ENCODE measurements at regions not wholly inside any gene's neighbourhood (a gene's known extent, or its start where the extent isn't known, plus 50 kb on each side); places are given as distances from the start of the nearest gene placed in this dataset.
"Not testable (repeated sequence)": the region's sequence is repeated elsewhere in the genome, so short reads cannot be mapped to it uniquely, and the experiment has no call there.

- CTCF ChIA-PET, result no interaction called here
- H3K9me3 ChIP-seq, result no peaks in the 10 kb centered on the region
- no peak for ATAC-seq (replicated peaks in 1 of 4)
- no peak overlapping the region for H3K4me3 ChIP-seq (ENCODE audit: control insufficient read depth in 1 of 2, extremely low read depth in 1 of 2, low read length in 1 of 2)
- H3K4me1 ChIP-seq (ENCODE audit: control insufficient read depth in 1 of 2, extremely low read depth in 1 of 2, insufficient read depth in 2 of 2, low read length in 2 of 2), result no peaks in the 10 kb centered on the region
- Mint-ChIP-seq H3K27me3 (no peaks in the 10 kb centered on the region), H3K36me3 (no peaks in the 10 kb centered on the region), H3K9me3 (peaks cover 0 to 4% (median 3%) of the 10 kb centered on the region in 3 donors), H3K27ac (no peak overlapping the region), H3K4me3 (no peak overlapping the region), H3K4me1 (no peaks in the 10 kb centered on the region)
- no peak for DNase-seq
- no peaks in the 10 kb centered on the region for H3K36me3 ChIP-seq (ENCODE audit: control insufficient read depth in 2 of 2, extremely low read depth in 1 of 2, insufficient read depth in 1 of 2, low read length in 1 of 2)
- H3K27ac ChIP-seq (ENCODE audit: low read length), result no peak overlapping the region
- WGBS (ENCODE audit: insufficient coverage), result no CpG with 5 or more reads among the region's 1 CpG
- POLR2A ChIA-PET, result no interaction called here
- no peaks in the 10 kb centered on the region for H3K27me3 ChIP-seq (replicated peaks in 1 of 2; ENCODE audit: control insufficient read depth in 2 of 2, extremely low read depth in 1 of 2, insufficient read depth in 2 of 2, low read length in 1 of 2)
Measured at GRCh38 chr2:185984670-185985069, 246.1 kb downstream of the FSIP2 start.

DNA sequence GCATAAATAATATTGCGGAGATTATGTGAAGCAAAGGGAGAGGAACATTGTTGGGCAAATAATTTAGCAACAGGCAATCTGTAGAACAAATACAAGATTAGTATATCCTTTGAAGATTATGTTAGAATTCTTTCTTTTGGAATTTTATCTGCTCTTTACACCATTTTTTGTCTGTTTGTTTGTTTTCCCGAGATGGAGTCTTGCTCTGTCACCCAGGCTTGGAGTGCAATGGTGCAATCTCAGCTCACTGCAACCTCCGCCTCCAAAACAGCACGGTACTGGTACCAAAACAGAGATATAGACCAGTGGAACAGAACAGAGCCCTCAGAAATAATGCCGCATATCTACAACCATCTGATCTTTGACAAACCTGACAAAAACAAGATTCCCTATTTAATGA lies 250.3 kb downstream of the FSIP2 start:
- DNase-seq; CTCF ChIA-PET; H3K27ac Mint-ChIP-seq; H3K4me1 ChIP-seq (ENCODE audit: control insufficient read depth in 1 of 2, extremely low read depth in 1 of 2, insufficient read depth in 2 of 2, low read length in 2 of 2); ATAC-seq (replicated peaks in 1 of 4); H3K27me3 ChIP-seq (replicated peaks in 1 of 2; ENCODE audit: control insufficient read depth in 2 of 2, extremely low read depth in 1 of 2, insufficient read depth in 2 of 2, low read length in 1 of 2); H3K4me1 Mint-ChIP-seq; H3K9me3 Mint-ChIP-seq; H3K27me3 Mint-ChIP-seq; H3K4me3 Mint-ChIP-seq; H3K27ac ChIP-seq (ENCODE audit: low read length); H3K9me3 ChIP-seq; H3K36me3 Mint-ChIP-seq; H3K4me3 ChIP-seq (ENCODE audit: control insufficient read depth in 1 of 2, extremely low read depth in 1 of 2, low read length in 1 of 2); POLR2A ChIA-PET; H3K36me3 ChIP-seq (ENCODE audit: control insufficient read depth in 2 of 2, extremely low read depth in 1 of 2, insufficient read depth in 1 of 2, low read length in 1 of 2): not testable (repeated sequence)
- WGBS (ENCODE audit: insufficient coverage), result 50% methylated on average over 1 of the region's 5 CpGs

- H3K27ac Mint-ChIP-seq, result no peak overlapping the region
- peaks cover 3% of the 10 kb centered on the region for H3K36me3 Mint-ChIP-seq
- POLR2A ChIA-PET, result no interaction called here
- no peaks in the 10 kb centered on the region for H3K4me1 Mint-ChIP-seq
- H3K4me1 ChIP-seq (ENCODE audit: control insufficient read depth in 1 of 2, extremely low read depth in 1 of 2, insufficient read depth in 2 of 2, low read length in 2 of 2), result no peaks in the 10 kb centered on the region
- CTCF ChIA-PET, result no interaction called here
- H3K27me3 Mint-ChIP-seq, result no peaks in the 10 kb centered on the region
- H3K4me3 Mint-ChIP-seq, result no peak overlapping the region
- WGBS (ENCODE audit: insufficient coverage), result 92% methylated on average over 3 of the region's 6 CpGs
- no peak overlapping the region for H3K27ac ChIP-seq (ENCODE audit: low read length)
- no peaks in the 10 kb centered on the region for H3K36me3 ChIP-seq (ENCODE audit: control insufficient read depth in 2 of 2, extremely low read depth in 1 of 2, insufficient read depth in 1 of 2, low read length in 1 of 2)
- peaks cover 0 to 4% (median 0%) of the 10 kb centered on the region in 3 donors for H3K9me3 Mint-ChIP-seq
- no peaks in the 10 kb centered on the region for H3K9me3 ChIP-seq
- no peaks in the 10 kb centered on the region for H3K27me3 ChIP-seq (replicated peaks in 1 of 2; ENCODE audit: control insufficient read depth in 2 of 2, extremely low read depth in 1 of 2, insufficient read depth in 2 of 2, low read length in 1 of 2)
- H3K4me3 ChIP-seq (ENCODE audit: control insufficient read depth in 1 of 2, extremely low read depth in 1 of 2, low read length in 1 of 2), result no peak overlapping the region
- no peak for ATAC-seq (replicated peaks in 1 of 4)
- DNase-seq, result no peak
Measured at GRCh38 chr2:185990861-185991525, 252.4 kb downstream of the FSIP2 start.

GRCh38 chr2:185998562-185999070 lies 260.0 kb downstream of the FSIP2 start:
- no CpG with 5 or more reads among the region's 2 CpGs for WGBS (ENCODE audit: insufficient coverage)
- H3K9me3 ChIP-seq, result no peaks in the 10 kb centered on the region
- CTCF ChIA-PET, result no interaction called here

GRCh38 chr2:186009341-186009740 lies 270.7 kb downstream of the FSIP2 start:
- no peak overlapping the region for H3K27ac ChIP-seq (ENCODE audit: low read length)
- H3K36me3 ChIP-seq (ENCODE audit: control insufficient read depth in 2 of 2, extremely low read depth in 1 of 2, insufficient read depth in 1 of 2, low read length in 1 of 2), result no peaks in the 10 kb centered on the region
- ChIA-PET POLR2A (no interaction called here), CTCF (no interaction called here)
- H3K9me3 Mint-ChIP-seq, result peaks cover 19 to 47% (median 25%) of the 10 kb centered on the region in 3 donors
- no peak for ATAC-seq (replicated peaks in 1 of 4)
- H3K4me1 Mint-ChIP-seq, result no peaks in the 10 kb centered on the region
- no peak overlapping the region for H3K4me3 Mint-ChIP-seq
- no peaks in the 10 kb centered on the region for H3K27me3 ChIP-seq (replicated peaks in 1 of 2; ENCODE audit: control insufficient read depth in 2 of 2, extremely low read depth in 1 of 2, insufficient read depth in 2 of 2, low read length in 1 of 2)
- no peaks in the 10 kb centered on the region for H3K4me1 ChIP-seq (ENCODE audit: control insufficient read depth in 1 of 2, extremely low read depth in 1 of 2, insufficient read depth in 2 of 2, low read length in 2 of 2)
- no peak overlapping the region for H3K27ac Mint-ChIP-seq
- no peak for DNase-seq
- H3K9me3 ChIP-seq, result no peaks in the 10 kb centered on the region
- no peaks in the 10 kb centered on the region for H3K27me3 Mint-ChIP-seq
- no CpG with 5 or more reads among the region's 2 CpGs for WGBS (ENCODE audit: insufficient coverage)
- no peak overlapping the region for H3K4me3 ChIP-seq (ENCODE audit: control insufficient read depth in 1 of 2, extremely low read depth in 1 of 2, low read length in 1 of 2)
- peaks cover 12% of the 10 kb centered on the region for H3K36me3 Mint-ChIP-seq

More at GRCh38 chr2:185998562-185999070, 260.0 kb downstream of the FSIP2 start:
- POLR2A ChIA-PET, result no interaction called here
- peaks cover 3% of the 10 kb centered on the region for H3K36me3 Mint-ChIP-seq
- H3K27ac Mint-ChIP-seq, result no peak overlapping the region
- Histone ChIP-seq H3K27me3 (replicated peaks in 1 of 2; ENCODE audit: control insufficient read depth in 2 of 2, extremely low read depth in 1 of 2, insufficient read depth in 2 of 2, low read length in 1 of 2) (no peaks in the 10 kb centered on the region), H3K27ac (ENCODE audit: low read length) (no peak overlapping the region), H3K4me3 (ENCODE audit: control insufficient read depth in 1 of 2, extremely low read depth in 1 of 2, low read length in 1 of 2) (no peak overlapping the region), H3K4me1 (ENCODE audit: control insufficient read depth in 1 of 2, extremely low read depth in 1 of 2, insufficient read depth in 2 of 2, low read length in 2 of 2) (no peaks in the 10 kb centered on the region), H3K36me3 (ENCODE audit: control insufficient read depth in 2 of 2, extremely low read depth in 1 of 2, insufficient read depth in 1 of 2, low read length in 1 of 2) (no peaks in the 10 kb centered on the region)
- ATAC-seq (replicated peaks in 1 of 4) (no peak), DNase-seq (no peak)
- no peaks in the 10 kb centered on the region for H3K4me1 Mint-ChIP-seq
- no peak overlapping the region for H3K4me3 Mint-ChIP-seq
- H3K9me3 Mint-ChIP-seq, result peaks cover 0 to 4% (median 0%) of the 10 kb centered on the region in 3 donors
- no peaks in the 10 kb centered on the region for H3K27me3 Mint-ChIP-seq

GRCh38 chr2:186017278-186017677 lies 278.7 kb downstream of the FSIP2 start:
- H3K9me3 ChIP-seq, result no peaks in the 10 kb centered on the region
- Mint-ChIP-seq H3K27me3 (no peaks in the 10 kb centered on the region), H3K27ac (no peak overlapping the region), H3K36me3 (peaks cover 4% of the 10 kb centered on the region), H3K4me3 (no peak overlapping the region), H3K9me3 (peaks cover 17 to 24% (median 22%) of the 10 kb centered on the region in 3 donors), H3K4me1 (no peaks in the 10 kb centered on the region)
- H3K4me1 ChIP-seq (ENCODE audit: control insufficient read depth in 1 of 2, extremely low read depth in 1 of 2, insufficient read depth in 2 of 2, low read length in 2 of 2), result no peaks in the 10 kb centered on the region
- CTCF ChIA-PET, result no interaction called here
- no peaks in the 10 kb centered on the region for H3K36me3 ChIP-seq (ENCODE audit: control insufficient read depth in 2 of 2, extremely low read depth in 1 of 2, insufficient read depth in 1 of 2, low read length in 1 of 2)
- DNase-seq, result no peak
- ATAC-seq (replicated peaks in 1 of 4), result no peak
- H3K27me3 ChIP-seq (replicated peaks in 1 of 2; ENCODE audit: control insufficient read depth in 2 of 2, extremely low read depth in 1 of 2, insufficient read depth in 2 of 2, low read length in 1 of 2), result no peaks in the 10 kb centered on the region
- H3K27ac ChIP-seq (ENCODE audit: low read length), result no peak overlapping the region
- WGBS (ENCODE audit: insufficient coverage), result 86% methylated on average over 1 of the region's 4 CpGs
- POLR2A ChIA-PET, result interaction anchor here in 1 of 2 donors (0.7 kb wide), 1 partner anchor 254 kb away, joined by 3 read pairs; no protein-coding TSS in a partner anchor
- H3K4me3 ChIP-seq (ENCODE audit: control insufficient read depth in 1 of 2, extremely low read depth in 1 of 2, low read length in 1 of 2), result no peak overlapping the region

DNA sequence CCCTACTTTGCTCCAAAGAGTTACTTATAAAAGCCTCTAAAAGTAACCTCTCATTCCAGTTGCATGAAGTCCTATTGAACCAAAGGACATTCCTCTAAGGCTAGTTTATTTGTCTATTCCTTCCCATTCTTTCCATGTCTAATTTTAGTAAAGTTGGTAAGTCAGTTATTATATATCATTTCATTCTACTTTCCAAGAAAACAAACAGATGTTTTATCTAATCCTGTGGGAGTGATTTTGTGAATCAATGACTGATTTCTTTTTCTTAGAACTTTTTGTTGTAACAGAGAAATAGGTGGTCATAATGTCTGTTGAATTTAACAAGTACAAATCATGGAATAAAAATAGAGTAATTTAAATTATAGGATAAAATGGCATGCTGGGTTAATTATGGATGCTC lies 286.3 kb downstream of the FSIP2 start:
- ChIA-PET POLR2A (no interaction called here), CTCF (no interaction called here)
- no peak for DNase-seq

More for the DNA sequence above, 286.3 kb downstream of the FSIP2 start:
- no peaks in the 10 kb centered on the region for H3K36me3 Mint-ChIP-seq
- H3K4me1 ChIP-seq (ENCODE audit: control insufficient read depth in 1 of 2, extremely low read depth in 1 of 2, insufficient read depth in 2 of 2, low read length in 2 of 2), result no peaks in the 10 kb centered on the region
- no peaks in the 10 kb centered on the region for H3K27me3 ChIP-seq (replicated peaks in 1 of 2; ENCODE audit: control insufficient read depth in 2 of 2, extremely low read depth in 1 of 2, insufficient read depth in 2 of 2, low read length in 1 of 2)
- H3K36me3 ChIP-seq (ENCODE audit: control insufficient read depth in 2 of 2, extremely low read depth in 1 of 2, insufficient read depth in 1 of 2, low read length in 1 of 2), result no peaks in the 10 kb centered on the region
- no peaks in the 10 kb centered on the region for H3K9me3 ChIP-seq
- no peak overlapping the region for H3K4me3 Mint-ChIP-seq
- H3K27me3 Mint-ChIP-seq, result no peaks in the 10 kb centered on the region
- no peak for ATAC-seq (replicated peaks in 1 of 4)
- H3K27ac ChIP-seq (ENCODE audit: low read length), result no peak overlapping the region
- peaks cover 6 to 7% (median 6%) of the 10 kb centered on the region in 3 donors for H3K9me3 Mint-ChIP-seq
- H3K4me1 Mint-ChIP-seq, result no peaks in the 10 kb centered on the region
- no peak overlapping the region for H3K27ac Mint-ChIP-seq
- H3K4me3 ChIP-seq (ENCODE audit: control insufficient read depth in 1 of 2, extremely low read depth in 1 of 2, low read length in 1 of 2), result no peak overlapping the region
